Right ventricle myocardium superior (tissue), 1 donor: ENCODE measurements at regions not wholly inside any gene's neighbourhood (a gene's known extent, or its start where the extent isn't known, plus 50 kb on each side); places are given as distances from the start of the nearest gene placed in this dataset.

Experiments used
- ATAC-seq: fragments of 200-7000 bp; cut with Tn5 transposase; one replicate; pipeline ENCODE4 v1.9.1; 2020; ENCODE audit warnings: mild to moderate bottlenecking; ENCODE audit not compliant: poor library complexity
- DNase-seq: peaks from one replicate; pipeline ENCODE4 v3.0.0-alpha.2; 2020
- intact Hi-C: fragments of 100-400 bp; cut with DNase I; formaldehyde crosslinking; loops from one replicate; pipeline ENCODE4 v1.11.2; 2022
- donor health status: DM: no; HTN: yes; CAD: no; lungs with severe emphysema.

DNA sequence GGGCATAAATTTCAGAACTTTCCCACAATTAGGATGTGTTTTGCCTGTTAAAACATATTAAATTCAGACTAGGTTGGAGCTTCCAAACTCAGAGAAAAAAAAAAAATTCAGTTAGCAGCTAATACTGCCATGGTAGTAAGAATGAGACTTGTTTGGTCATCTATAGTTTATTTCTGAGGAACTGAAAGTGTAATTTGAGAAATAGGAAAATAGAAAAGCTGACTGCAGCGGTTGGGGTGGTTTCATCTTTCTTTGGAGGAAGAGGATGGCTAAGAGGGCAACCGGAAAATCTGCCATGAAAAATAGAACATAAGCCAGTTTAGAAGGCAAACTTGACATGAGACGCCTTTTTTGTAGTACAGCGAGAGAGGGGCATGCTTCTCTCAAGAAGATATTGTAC, 371.2 kb upstream of the ROBO2 start:
- intact Hi-C loops = no loop called here
- no peak for DNase-seq
- ATAC-seq = no peak

DNA sequence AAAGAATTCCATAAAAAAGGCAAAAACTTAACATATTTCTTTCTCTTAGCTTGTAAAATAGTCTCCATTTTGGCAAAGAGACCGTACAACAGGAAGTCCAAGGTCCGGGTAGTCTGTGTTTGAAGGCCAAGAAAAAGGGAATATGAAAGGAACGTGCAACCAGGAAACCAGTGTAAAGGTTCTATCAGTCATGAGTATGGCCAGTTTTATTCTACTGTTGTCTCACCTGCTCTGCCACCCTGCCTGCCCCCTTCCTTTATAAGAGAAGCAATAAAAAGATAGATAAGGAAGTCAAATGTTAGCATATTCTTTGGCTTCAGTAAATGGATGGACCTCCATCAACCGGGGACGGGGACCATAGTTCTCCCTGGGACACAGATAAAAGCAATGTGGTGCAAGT, 370.6 kb upstream of the ROBO2 start:
- intact Hi-C loops = no loop called here
- DNase-seq = no peak
- ATAC-seq = no peak

GRCh38 chr3:76673171-76673570, 366.7 kb upstream of the ROBO2 start:
- DNase-seq = no peak
- intact Hi-C loops = no loop called here
- no peak for ATAC-seq

GRCh38 chr3:76679541-76679940, 360.4 kb upstream of the ROBO2 start:
- intact Hi-C loops = no loop called here
- ATAC-seq (no peak), DNase-seq (no peak)

DNA sequence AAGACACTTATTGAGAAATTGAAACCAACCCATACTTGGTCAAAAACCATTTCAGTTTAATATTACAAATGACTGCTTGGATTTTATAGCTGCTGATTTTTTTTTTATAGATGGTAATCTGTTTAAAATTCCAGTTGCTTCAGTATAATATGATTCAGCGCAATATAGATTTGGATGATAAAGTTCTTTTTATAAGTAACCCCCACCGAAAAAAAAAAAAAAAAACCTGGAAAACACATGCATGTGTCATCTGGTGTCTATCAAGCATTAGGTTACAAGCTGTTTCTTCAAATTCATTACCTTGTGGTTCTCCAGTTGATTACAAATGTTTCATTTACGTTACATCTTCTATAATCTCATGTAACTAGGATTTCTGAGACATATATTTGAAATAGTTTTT, 356.6 kb upstream of the ROBO2 start:
- DNase-seq = no peak
- intact Hi-C loops = no loop called here
- ATAC-seq = no peak

- intact Hi-C loops = no loop called here
- ATAC-seq = no peak
- no peak for DNase-seq
Observed at GRCh38 chr3:76684946-76685345, 355.0 kb upstream of the ROBO2 start.

- intact Hi-C loops = no loop called here
- DNase-seq = no peak
- no peak for ATAC-seq
Observed at GRCh38 chr3:76685858-76686257, 354.0 kb upstream of the ROBO2 start.

DNA sequence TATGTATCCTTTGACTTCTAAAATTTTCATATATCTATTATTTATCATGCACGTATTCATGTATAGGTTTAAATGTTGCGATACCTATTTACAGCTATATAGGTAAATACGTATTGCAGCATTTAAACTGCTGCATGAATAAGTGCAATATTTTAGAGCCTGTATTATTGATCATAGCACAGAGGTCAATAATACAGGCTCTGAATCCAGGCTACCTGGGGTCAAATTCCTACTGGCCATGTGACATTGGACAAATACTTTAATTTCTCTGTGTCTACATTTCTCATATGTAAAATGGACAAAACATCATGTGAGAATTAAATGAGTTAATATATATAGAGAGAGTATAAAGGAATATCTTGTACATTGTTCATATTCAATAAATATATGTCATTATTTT, 352.9 kb upstream of the ROBO2 start:
- ATAC-seq (no peak), DNase-seq (no peak)
- intact Hi-C loops = no loop called here

- no peak for DNase-seq
- ATAC-seq = no peak
- intact Hi-C loops = no loop called here
Observed at GRCh38 chr3:76694063-76694462, 345.8 kb upstream of the ROBO2 start.

GRCh38 chr3:76698136-76698706, 341.7 kb upstream of the ROBO2 start:
- DNase-seq (no peak), ATAC-seq (no peak)
- intact Hi-C loops = no loop called here

DNA sequence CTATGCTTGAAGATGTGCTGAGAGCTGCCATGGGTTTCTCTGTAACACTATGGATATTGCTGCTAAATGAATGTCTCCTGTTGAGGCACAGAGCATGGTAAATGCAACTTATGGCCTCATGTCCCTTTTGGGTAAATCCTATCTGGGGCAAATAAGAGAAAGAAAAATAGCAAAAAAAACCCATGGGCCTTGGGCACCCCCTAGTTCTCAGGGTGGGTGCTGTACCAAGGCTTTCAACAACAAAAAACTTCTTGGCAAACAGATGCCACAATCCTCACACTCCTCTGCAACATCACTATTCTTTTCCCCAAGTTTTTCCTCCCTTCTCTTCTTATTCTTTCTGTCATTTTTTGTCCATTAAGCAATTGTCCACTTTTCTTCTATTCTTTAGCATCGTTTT, 340.1 kb upstream of the ROBO2 start:
- intact Hi-C loops = no loop called here
- DNase-seq (no peak), ATAC-seq (no peak)

DNA sequence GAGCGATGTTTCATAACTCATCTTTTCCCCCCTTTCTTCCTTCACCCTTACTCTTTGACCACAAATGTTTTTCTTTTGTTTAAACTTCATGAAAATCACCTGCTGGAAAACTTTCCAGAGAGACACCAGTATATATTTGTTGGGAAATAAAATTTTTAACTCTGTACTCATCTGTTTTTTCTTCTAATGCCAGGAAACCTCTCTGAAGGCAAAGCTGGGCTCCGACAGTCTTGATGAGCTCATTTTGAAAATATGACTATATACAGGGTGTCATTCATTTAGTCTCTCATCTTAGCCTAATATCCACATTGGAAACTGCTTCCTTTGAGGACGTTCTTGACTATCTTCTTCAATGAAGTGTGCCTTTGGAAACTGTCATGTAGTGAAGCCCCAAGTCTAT, 339.6 kb upstream of the ROBO2 start:
- DNase-seq (no peak), ATAC-seq (no peak)
- intact Hi-C loops = no loop called here

DNA sequence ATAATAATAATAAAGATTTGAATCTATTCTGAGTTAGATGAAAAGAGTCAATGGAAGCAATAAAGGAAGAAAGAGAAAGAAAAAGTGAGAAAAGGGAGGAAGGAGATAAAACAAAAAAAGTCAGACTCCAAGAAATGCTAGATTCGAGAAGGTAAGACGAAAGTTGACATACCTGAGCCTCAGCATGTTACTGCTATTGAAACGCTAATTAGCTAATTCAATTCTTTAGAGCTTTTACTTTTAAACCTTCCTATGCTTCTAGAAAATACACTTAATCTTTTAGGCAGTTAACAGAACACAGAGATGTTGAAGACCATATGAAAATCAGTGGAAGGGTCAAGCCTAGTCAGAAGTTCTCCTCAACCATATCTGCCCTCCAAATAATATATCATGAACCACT, 337.2 kb upstream of the ROBO2 start:
- no peak for ATAC-seq
- intact Hi-C loops = no loop called here
- no peak for DNase-seq

DNA sequence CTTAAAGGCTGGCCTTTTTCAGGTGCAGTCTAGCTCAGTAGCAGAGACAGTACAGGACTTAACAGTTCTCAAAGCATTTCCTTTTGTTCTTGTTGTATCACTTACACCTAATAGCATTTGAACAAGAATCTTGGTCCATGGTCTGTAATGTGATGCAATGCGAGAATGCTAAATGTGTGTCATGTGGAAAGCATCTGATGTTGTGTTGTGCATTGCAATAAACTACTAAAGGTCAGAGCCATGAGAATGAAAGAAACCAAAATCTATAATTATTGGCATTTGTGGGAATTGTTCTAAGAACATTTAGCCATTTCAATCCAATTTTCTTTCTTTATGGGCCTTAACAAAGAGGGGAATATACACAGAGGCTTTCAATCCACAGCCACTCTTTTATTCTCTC, 324.5 kb upstream of the ROBO2 start:
- intact Hi-C loops = no loop called here
- DNase-seq (no peak), ATAC-seq (no peak)

DNA sequence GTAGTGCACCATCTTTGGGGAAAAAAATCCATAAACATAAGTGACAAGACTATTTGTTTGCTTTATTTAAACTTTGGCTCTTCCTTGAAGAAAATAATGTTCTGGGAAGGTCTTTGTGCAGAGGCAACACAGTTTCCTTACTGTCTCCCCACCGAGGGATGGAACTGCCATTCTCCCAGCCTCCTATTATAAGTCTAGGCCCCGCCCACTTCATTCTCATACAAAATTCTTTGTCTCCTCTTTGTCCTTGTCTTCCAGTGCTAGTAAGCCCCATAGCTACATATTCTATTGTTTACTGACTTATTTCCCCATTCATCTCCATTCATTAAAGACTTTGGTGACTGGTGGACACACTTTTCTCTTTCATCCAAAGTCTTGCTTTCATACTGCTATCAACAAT, 316.5 kb upstream of the ROBO2 start:
- DNase-seq (no peak), ATAC-seq (no peak)
- intact Hi-C loops = no loop called here

DNA sequence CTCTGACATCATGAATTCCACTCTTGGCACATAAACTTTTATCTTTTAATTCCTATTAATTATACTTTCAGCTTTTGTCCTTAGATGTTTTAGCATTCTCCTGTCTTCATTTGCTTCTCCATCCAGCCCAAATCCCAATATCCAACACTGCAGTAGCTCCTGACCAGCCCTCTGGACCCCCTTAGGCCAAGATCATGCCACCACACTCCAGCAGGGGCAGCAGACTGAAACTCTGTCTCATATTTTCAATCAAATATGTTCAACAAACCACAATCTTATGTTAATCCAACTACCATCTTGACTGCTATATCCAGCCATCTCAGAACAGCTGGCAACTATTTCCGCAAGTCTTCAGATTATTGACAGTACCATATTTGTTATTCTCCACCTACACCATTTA, 315.8 kb upstream of the ROBO2 start:
- intact Hi-C loops = no loop called here
- no peak for DNase-seq
- ATAC-seq = no peak

DNA sequence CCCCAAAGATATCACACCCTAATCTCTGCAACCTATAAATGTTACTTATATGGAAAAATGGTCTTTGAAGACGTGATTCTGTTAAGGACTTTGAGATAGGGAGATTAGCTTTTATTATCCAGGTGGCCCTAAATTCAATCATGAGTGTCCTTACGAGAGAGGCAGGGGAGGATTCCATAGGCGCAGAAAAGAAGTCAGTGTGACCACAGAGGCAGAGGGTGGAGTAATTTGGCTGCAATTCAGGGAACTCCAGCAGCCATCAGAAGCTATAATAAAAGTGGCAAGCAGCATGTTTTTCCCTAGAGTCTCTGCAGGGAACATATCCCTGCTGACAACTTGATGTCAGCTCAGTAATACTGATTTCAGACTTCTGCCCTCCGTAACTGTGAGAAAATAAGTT, 315.2 kb upstream of the ROBO2 start:
- intact Hi-C loops = no loop called here
- DNase-seq (no peak), ATAC-seq (no peak)

DNA sequence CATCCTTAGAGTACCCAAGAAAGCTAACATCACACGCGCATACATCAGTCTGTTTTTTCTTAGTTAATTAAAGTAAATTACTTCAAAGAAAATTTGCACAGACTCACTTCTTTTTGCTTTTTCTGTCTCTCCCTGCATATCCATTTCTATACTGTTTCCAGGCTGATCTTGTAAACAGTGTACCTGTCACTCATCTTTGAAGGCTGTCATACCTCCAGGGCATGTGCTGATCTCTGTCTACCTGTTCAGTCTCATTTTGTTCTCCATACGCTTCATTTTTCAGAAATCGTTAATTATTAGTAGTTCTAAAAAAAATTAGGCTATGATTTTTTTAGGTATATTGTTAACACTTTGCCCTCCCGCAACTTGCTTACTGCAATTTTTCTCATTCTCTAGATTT, 313.9 kb upstream of the ROBO2 start:
- no peak for DNase-seq
- intact Hi-C loops = no loop called here
- ATAC-seq = no peak

DNA sequence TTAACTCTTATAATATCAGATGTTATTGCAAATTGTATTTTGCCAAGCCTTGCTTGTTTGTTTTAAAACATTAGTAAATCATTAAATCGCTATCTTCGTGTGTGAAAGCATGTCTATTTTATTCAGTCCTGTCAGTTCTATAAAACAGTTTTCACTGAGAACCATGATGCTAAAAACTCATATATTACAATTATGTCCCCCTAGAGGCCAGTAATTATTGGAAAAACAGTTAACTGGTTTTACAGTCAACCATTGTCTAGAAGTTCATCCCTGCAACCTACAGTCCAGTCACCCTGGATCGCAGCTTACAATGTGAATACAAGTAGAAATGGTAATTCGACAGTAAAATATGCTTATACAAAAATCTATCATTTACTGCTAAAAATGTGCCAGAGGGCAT, 311.5 kb upstream of the ROBO2 start:
- DNase-seq (no peak), ATAC-seq (no peak)
- intact Hi-C loops = no loop called here

DNA sequence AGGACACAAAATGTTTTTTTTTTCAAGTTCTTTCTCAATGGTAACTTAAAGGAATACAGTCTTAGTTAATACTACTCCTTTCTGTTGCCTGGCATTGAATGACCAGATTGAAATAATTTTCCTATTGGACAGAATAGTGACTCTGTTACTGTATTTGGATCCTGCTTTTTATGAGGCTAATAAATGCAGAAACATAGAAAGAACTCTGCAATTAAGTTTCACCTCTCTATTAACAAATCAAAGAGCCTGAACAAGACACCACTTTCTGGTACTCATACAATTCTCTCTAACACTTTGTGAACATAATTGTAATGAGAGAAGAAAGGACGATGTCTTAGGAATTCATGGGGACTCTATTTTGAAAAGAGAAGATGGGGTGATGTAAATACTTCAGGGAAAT, 308.4 kb upstream of the ROBO2 start:
- ATAC-seq (no peak), DNase-seq (no peak)
- intact Hi-C loops = no loop called here

DNA sequence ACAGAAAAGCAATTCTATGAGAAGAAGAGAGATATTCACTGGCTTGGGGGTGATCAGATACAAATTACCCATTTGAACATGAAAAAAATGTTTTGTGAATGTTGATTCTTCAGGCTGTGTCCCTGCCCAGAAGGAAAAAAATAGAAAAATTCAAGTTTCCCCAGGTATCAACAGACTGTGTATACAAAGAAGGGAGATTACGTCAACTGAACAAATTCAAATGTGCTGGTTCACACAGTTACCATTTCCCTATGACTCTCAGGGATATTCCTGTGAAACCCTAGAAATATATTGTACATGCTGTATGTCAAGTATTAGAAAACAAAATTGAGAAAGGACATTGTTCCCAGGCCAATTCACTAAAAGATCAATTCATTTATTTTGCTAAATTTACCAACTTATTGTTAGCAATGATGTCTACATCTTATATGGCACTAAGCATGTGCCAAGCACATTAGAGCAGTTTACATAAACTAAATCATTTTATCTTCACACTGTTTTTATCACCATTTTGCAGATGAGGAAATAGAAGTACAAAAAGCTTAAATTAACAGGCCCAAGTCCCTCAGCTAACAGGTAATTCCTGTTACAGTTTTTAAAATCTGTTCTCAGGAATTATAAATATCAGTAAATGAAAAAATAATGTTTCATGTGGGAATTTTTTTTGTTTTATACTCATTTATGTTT, 306.7 kb upstream of the ROBO2 start:
- DNase-seq = no peak
- intact Hi-C loops = no loop called here
- no peak for ATAC-seq
